IMR-90 (cell line): ENCODE measurements at regions not wholly inside any gene's neighbourhood (a gene's known extent, or its start where the extent isn't known, plus 50 kb on each side); places are given as distances from the start of the nearest gene placed in this dataset.

Source experiments
- BHLHE40 ChIP-seq: fragments of 150-350 bp; IDR thresholded peaks from 2 replicates; pipeline ENCODE4 v1.6.1; 2016; ENCODE audit warnings: mild to moderate bottlenecking, low read depth, low read length
- CEBPB ChIP-seq: IDR thresholded peaks from 2 replicates; pipeline ENCODE4 v1.6.1; 2012; ENCODE audit warnings: low read depth, low read length, improper control_type of control experiment
- FOS ChIP-seq: fragments of 150-350 bp; IDR thresholded peaks from 2 replicates; pipeline ENCODE4 v1.6.1; 2016; ENCODE audit warnings: low read depth, low read length
- MAFK ChIP-seq: IDR thresholded peaks from 2 replicates; pipeline ENCODE4 v1.6.1; 2012; ENCODE audit warnings: low read depth, low read length, improper control_type of control experiment
- MAZ ChIP-seq: IDR thresholded peaks from 2 replicates; pipeline ENCODE4 v1.6.1; 2012; ENCODE audit warnings: low read depth, mild to moderate bottlenecking, low read length, improper control_type of control experiment, moderate library complexity, borderline replicate concordance
- NFE2L2 ChIP-seq: fragments of 150-350 bp; IDR thresholded peaks from 2 replicates; pipeline ENCODE4 v1.6.1; 2016; ENCODE audit warnings: low read depth, mild to moderate bottlenecking, low read length
- POLR2A ChIP-seq: IDR thresholded peaks from 2 replicates; pipeline ENCODE4 v1.6.1; 2012; ENCODE audit warnings: mild to moderate bottlenecking, low read depth, low read length
- RAD21 ChIP-seq: IDR thresholded peaks from 2 replicates; pipeline ENCODE4 v1.6.1; 2012; ENCODE audit warnings: low read length, improper control_type of control experiment
- RCOR1 ChIP-seq: IDR thresholded peaks from 2 replicates; pipeline ENCODE4 v1.6.1; 2012; ENCODE audit warnings: mild to moderate bottlenecking, low read length, improper control_type of control experiment; ENCODE audit not compliant: insufficient replicate concordance
- RFX5 ChIP-seq: IDR thresholded peaks from 2 replicates; pipeline ENCODE4 v1.8.0; 2012; ENCODE audit warnings: low read depth, mild to moderate bottlenecking, low read length, moderate library complexity
- SMC3 ChIP-seq: fragments of 150-350 bp; IDR thresholded peaks from 2 replicates; pipeline ENCODE4 v1.6.1; 2016; ENCODE audit warnings: low read depth, mild to moderate bottlenecking, antibody characterized with exemption, low read length, moderate library complexity
- TF ChIP-seq, protein P1 (sequence below): conservative IDR thresholded peaks from 2 replicates; pipeline ENCODE4 v1.5.1; 2012; ENCODE audit warnings: mild to moderate bottlenecking, low read depth, low read length, improper control_type of control experiment
- TF ChIP-seq, protein P2 (sequence below): fragments of 150-350 bp; IDR thresholded peaks from 2 replicates; pipeline ENCODE4 v1.6.1; 2017; ENCODE audit warnings: mild to moderate bottlenecking, antibody characterized with exemption, low read length, low read depth

DNA sequence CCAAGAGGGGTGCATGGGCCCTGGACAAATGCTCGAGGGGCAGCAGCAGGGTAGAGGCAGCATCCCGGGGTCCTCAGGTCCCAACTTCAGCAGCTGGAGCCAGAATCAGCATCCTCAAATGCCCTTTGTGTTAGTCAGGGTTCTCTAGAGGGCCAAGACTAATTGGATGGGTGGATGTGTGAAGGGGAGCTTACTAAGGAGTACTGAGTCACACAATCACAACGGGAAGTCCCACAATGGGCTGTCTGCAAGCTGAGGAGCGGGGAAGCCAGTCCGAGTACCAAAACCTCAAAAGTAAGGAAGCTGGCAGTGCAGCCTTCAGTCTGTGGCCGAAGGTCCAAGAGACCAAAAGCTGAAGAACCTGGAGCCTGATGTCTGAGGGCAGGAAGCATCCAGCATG lies 162.9 kb upstream of the TCERG1L start:
- TF ChIP-seq POLR2A (no peak), MAFK (no peak), FOS (no peak), MAZ (no peak), SMC3 (no peak), CEBPB (no peak), RCOR1 (no peak), NFE2L2 (no peak), BHLHE40 (no peak), RFX5 (no peak), RAD21 (no peak)
- TF ChIP-seq, protein P1, sequence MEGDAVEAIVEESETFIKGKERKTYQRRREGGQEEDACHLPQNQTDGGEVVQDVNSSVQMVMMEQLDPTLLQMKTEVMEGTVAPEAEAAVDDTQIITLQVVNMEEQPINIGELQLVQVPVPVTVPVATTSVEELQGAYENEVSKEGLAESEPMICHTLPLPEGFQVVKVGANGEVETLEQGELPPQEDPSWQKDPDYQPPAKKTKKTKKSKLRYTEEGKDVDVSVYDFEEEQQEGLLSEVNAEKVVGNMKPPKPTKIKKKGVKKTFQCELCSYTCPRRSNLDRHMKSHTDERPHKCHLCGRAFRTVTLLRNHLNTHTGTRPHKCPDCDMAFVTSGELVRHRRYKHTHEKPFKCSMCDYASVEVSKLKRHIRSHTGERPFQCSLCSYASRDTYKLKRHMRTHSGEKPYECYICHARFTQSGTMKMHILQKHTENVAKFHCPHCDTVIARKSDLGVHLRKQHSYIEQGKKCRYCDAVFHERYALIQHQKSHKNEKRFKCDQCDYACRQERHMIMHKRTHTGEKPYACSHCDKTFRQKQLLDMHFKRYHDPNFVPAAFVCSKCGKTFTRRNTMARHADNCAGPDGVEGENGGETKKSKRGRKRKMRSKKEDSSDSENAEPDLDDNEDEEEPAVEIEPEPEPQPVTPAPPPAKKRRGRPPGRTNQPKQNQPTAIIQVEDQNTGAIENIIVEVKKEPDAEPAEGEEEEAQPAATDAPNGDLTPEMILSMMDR, result no peak
- TF ChIP-seq, protein P2, sequence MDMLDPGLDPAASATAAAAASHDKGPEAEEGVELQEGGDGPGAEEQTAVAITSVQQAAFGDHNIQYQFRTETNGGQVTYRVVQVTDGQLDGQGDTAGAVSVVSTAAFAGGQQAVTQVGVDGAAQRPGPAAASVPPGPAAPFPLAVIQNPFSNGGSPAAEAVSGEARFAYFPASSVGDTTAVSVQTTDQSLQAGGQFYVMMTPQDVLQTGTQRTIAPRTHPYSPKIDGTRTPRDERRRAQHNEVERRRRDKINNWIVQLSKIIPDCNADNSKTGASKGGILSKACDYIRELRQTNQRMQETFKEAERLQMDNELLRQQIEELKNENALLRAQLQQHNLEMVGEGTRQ, result no peak
